ENCODE measurements at regions not wholly inside any gene's neighbourhood (a gene's known extent, or its start where the extent isn't known, plus 50 kb on each side); places are given as distances from the start of the nearest gene placed in this dataset.

DNA sequence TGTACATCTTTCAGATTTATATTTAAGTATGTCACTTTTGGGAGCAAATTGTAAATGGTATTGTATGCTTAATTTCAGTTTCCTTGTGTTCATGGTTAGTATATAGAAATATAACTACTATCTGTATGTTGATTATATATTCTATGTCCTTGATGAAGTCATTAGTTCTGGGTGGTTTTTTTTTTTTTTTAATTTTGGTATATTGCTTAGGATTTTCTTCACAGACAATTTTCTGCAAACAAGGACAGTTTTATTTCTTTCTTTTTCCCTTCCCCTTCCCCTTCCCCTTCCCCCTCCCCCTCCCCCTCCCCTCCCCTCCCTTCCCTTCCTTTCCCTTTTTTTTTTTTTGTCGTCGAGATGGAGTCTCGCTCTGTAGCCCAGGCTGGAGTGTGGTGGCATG lies 430.0 kb downstream of the TYW1 start:
- no peak for DNase-seq

GRCh38 chr7:67429735-67430134 lies 433.1 kb downstream of the TYW1 start:
- DNase-seq, result peak; percentile 32

- DNase-seq, result no peak
Observed at GRCh38 chr7:67432536-67433234, 436.1 kb downstream of the TYW1 start.

GRCh38 chr7:67435894-67436535 lies 439.4 kb downstream of the TYW1 start:
- no peak for DNase-seq

GRCh38 chr7:67438198-67438882 lies 441.7 kb downstream of the TYW1 start:
- DNase-seq, result peak; percentile 18

DNA sequence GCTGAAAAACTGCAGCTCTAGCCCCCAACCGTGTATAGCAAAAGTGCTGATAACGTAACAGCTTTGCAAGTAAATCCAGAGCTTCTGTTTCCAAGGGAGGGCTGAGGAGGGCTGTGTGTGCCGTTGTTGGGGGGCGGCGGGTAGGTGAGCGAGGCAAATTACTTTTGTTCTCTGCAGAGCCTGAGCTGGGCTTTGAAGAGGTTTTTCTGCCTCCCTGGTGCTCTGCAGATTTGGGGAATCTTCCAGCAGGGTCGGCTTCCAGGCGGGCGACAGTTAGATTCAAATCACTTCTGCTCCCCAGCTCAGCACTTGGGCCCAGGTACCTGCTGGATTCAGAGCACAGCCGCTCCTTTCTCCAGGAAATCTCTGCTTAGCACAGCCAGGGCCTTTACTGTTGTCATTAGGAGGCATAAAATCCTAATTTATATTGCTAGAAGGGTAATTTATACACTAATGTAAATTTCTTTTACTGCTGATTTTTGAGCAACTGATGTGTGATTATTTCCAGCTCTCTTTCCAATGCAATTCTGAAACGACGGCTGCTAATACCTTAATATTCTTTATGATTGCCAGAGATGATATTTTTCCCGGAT lies 442.4 kb downstream of the TYW1 start:
- no peak for DNase-seq

DNA sequence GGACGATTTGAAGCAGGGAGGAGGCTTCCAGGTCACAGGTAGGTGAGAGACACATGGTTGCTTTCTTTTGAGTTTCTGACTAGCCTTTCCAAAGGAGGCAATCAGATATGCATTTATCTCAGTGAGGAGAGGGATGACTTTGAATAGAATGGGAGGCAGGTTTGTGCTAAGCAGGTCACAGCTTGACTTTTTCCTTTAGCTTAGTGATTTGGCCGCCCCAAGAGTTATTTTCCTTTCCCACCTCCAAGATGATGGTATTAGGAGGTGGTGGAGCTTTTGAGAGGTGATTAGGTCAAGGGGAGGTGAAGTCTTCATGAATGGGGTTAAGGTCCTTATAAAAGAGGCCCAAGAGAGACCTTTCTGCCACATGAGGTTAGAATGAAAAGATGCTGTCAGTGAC lies 443.7 kb downstream of the TYW1 start:
- no peak for DNase-seq

DNA sequence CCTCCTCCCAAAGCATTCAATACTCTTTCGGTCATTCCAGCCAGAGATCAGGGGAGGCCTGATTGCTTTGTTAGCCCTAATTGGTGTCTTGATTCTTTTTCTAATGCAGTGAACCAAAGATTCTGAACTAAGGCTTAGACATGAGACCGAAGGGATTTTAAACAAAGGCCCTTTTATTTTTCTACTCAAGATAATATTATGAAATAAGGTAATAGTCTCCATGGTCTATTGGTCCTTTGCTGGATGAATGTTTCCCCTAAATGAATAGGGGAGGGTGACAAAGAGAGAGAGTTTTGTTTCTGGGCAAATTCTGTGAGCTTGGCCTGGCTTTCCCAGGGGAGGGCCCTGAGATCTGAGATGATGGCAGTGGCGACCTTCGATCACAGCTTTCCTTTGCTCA lies 449.1 kb downstream of the TYW1 start:
- DNase-seq, result no peak

DNA sequence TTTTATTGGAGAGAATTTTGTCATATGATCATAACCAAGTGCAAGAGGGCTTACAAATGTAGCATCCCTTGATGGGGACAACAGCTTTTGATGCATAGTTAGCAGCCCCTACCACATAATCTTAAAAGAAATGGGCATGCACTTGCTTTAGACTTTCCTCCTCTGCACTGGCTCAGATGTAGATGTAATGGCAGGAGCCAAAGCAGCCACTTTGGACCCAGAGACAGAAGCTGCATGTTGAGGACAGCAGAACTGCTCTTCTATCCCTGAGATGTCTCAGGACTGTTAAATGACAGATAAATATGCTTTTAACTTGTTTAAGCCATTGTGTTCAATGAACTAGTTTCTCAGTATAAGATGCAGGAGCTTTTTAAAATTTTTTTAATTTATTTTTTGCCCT lies 450.7 kb downstream of the TYW1 start:
- no peak for DNase-seq

- no peak for DNase-seq
Observed at GRCh38 chr7:67448271-67448670, 451.6 kb downstream of the TYW1 start.

DNA sequence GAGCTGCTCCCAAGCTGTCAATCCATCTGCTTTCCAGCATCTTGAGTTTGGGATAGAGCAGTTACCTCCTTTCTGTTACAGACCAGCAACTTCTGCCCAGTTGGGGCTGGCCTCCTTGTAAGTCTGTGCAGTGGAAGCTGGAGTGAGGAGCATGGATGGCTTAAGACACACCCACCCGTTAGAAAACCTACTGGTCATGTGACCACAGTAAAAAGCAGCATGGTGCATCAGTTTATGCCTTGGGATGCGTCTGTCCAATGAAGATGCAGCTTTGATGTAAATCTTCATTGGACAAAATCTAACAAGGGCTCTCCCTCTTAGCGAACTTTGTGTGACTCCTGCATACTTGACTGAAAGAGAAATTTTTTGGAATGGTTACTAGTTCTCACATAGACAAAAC lies 453.5 kb downstream of the TYW1 start:
- no peak for DNase-seq

GRCh38 chr7:67451306-67451705 lies 454.7 kb downstream of the TYW1 start:
- DNase-seq, result no peak

DNA sequence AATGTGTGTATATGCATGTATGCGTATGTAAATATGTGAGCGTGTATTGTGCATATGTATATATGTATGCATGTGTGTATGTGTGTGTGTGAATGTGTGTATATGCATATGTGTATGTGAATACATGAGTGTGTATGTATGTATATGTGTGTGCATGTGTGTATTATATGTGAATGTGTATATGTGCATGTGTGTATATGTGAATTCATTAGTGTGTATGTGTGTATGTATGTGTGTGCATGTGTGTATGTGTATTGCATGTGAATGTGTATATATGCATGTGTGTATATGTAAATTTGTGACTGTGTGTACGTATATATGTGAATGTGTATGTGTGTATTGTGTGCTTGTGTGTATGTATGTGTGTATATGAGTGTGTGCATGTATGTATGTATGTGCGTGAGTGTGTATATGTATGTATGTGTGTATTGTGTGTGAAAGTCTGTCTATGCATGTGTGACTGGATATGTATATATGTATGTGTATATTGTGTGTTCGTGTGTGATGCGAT lies 455.9 kb downstream of the TYW1 start:
- no peak for DNase-seq

DNA sequence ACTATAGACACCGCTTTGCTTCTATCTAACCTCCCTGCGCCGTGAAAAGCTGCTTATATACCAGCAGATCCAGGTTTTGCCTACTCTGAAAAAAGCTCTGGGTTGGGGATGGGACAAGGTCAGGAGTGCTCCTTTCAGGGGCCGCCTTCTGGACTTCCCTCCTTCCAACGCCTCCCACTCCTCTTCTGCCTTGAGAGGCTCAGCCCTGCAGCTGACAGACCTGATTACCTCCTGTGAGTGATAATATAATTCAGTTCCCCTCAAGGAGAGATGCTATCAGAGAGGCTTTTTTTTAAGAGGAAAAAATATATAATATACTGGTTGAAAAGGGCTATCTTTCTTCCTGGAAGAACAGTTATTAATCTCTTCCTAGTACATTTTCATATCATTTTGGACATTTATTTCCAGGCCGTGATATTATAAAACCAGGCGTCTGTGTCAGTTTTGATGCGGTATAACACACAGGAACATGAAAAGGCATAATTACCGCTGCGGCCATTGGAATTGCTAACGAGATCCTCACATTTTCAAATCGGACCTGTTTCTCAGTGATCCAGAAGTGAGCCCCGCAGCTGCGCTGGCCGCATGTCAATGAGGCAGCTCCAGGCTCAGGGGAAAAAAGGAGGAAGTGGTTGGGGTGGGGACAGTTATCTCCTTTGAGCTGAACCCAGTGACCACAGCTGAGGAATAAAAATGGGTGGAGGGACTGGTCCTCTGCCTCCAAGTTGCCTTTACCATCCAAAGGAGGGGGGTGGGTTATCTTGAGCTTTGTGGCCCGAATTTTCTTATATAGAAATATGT lies 457.1 kb downstream of the TYW1 start:
- DNase-seq, result no peak

- DNase-seq, result no peak
Observed at GRCh38 chr7:67455508-67455907, 458.9 kb downstream of the TYW1 start.

DNA sequence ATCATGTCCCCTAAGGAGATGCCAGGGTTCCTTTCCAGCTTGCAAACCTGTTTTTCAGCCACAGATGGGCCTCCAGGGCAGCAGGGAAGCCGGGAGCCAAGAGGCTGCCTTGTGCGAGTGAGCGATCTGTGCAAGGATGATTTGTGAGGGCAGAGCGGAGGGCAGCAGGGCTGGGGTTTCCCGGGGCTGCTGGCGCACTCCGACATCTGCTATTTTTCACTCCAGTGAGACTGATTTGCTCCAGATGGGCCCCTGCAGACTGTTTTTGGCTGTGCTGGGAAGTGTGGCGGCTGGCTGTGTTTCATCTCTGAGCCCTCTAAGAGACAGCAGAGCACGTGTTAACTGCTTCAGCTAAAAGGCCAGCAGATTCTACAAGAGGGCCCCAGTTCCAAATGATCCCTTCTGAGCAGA lies 466.2 kb downstream of the TYW1 start:
- no peak for DNase-seq

DNA sequence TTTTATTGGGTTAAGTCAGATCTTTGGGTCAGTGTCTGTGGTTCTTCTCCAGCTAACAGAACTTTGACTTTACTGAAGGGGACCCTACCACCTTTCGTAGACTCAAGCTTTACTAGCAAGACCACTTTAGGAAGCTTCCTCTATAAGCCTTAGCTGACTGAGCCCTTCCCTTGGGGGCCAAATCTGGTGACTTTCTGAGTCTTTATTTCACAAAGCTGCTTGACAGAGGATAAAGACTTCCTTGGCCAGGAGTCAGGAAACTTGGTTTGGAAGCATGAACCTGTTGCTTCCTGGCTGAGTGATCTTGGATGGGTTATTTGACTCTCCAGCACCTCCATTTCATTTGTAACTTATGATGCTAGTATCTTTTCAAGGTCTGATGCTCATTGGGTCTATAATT lies 466.7 kb downstream of the TYW1 start:
- no peak for DNase-seq

DNA sequence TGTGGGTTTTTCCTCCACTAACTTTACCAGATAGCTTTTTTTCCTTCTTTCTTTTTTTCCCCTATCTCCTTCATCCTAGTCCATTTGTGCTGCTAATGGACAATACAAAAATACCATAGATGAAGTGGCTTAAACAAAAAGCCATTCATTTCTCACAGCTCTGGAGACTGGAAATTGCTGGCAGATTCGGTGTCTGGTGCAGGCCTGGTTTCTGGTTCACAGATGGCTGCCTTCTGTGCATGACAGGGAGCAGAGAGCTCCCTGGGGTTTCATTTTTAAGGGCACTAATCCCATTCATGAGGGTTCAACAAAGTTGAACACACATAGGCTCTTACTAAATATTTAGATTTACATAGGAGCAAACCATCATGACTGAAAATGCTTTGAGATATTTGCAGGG lies 467.4 kb downstream of the TYW1 start:
- DNase-seq, result no peak

DNA sequence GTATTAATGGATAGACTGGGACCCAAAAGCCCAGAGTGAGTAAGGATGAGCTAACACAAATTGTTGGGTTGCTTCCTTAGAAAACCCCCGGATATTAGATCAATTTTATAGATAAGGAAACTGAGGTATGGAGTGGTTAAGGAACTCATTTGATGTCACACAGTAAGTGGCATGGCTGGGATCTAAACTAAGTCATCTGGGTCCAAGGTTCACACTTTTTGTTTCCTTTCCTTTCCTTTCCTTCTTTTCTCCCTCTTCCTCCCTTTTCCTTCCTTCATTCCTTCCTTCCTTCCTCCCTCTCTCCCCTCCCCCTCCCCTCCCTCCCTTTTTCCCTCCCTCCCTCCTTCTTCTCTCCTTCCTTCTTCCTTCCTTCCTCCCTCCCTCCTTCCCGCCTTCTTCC lies 469.5 kb downstream of the TYW1 start:
- DNase-seq, result no peak

GRCh38 chr7:67470256-67470751 lies 473.7 kb downstream of the TYW1 start:
- no peak for DNase-seq

- DNase-seq, result no peak
Observed at GRCh38 chr7:67475293-67475692, 478.7 kb downstream of the TYW1 start.

DNA sequence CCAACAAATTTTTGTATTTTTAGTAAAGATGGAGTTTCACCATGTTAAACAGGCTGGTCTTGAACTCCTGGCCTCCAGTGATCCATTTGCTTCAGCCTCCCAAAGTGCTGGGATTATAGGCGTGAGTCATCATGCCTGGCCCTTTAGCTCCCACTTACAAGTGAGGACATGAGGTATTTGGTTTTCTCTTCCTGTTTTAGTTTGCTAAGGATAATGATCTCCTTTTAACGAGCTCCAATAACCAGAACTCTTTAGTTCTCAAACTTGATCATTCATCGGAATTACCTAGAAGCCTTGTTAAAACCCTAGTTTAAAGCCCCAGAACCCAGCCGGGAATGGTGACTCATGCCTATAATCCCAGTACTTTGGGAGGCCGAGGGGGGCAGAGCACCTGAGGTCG lies 481.4 kb downstream of the TYW1 start:
- DNase-seq, result no peak

All from NCI-H510A treated with DMSO at 0.1 percent for 48 hours (cell line).